Left lobe of liver (tissue), 2 donors: ENCODE measurements at regions not wholly inside any gene's neighbourhood (a gene's known extent, or its start where the extent isn't known, plus 50 kb on each side); places are given as distances from the start of the nearest gene placed in this dataset.
A peak's percentile ranks its signal among the peaks of the same experiment; 100 is the strongest.
"Not testable (repeated sequence)": the region's sequence is repeated elsewhere in the genome, so short reads cannot be mapped to it uniquely, and the experiment has no call there.

Source experiments
- ATAC-seq: fragments of 200-7000 bp; cut with Tn5 transposase; one replicate; pipeline ENCODE4 v1.9.1; 2020; ENCODE audit warnings: mild to moderate bottlenecking, moderate library complexity
- DNase-seq: peaks from one replicate; pipeline ENCODE4 v3.0.0-alpha.2; 2020; ENCODE audit warnings: low spot score
- donor health status: DM: no; HTN: no; CAD: no; lungs with moderate emphysema.
- donor health status: DM: no; HTN: yes; CAD: no.

DNA sequence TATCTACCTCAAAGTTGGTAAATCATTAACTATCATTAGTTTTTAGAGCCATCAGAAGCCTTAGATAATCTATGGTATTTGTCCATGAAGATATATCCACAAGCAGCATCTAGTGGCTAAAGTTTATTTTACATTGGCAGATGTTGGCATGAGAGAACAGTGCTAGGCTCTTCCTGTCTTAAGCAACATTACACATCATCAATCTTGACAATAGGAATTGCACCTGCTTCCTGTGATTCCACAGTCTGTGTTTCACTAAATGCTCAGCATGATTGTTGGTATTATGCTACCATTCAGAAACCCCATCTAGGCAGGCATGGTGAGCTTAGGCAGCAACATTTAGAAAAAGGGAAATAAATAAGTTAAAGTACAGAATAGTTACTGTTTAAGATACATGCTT, 246.6 kb downstream of the SLCO4C1 start:
- DNase-seq (no peak), ATAC-seq (no peak)

DNA sequence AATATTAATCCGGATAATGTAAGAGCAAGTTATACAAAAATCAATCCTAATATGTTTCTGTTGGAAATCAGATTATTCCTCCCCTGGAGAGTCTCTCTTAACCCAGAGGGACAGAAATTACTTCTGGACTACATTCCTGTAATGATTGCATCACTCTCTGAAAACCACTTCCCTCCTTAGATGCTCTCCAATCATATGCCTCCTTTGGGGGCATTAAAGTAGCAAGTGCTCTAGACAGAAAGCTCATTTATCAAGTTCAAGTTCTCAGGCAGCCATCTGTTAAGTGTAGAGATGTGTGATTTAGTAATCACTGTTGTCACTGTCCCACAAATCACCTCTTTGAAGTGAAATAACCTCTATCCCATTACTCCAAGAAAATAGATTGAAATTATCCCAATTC, 247.1 kb downstream of the SLCO4C1 start:
- ATAC-seq (no peak), DNase-seq (no peak)

DNA sequence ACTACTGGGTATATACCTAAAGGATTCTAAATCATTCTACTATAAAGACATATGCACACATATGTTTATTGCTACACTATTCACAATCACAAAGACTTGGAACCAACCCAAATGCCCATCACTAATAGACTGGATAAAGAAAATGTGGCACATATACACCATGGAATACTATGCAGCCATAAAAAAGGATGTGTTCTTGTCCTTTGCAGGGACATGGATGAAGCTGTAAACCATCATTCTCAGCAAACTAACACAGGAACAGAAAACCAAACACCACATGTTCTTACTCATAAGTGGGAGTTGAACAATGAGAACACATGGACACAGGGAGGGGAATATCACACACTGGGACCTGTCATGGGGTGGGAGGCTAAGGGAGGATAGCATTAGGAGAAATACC, 249.0 kb downstream of the SLCO4C1 start:
- ATAC-seq, DNase-seq: not testable (repeated sequence)

DNA sequence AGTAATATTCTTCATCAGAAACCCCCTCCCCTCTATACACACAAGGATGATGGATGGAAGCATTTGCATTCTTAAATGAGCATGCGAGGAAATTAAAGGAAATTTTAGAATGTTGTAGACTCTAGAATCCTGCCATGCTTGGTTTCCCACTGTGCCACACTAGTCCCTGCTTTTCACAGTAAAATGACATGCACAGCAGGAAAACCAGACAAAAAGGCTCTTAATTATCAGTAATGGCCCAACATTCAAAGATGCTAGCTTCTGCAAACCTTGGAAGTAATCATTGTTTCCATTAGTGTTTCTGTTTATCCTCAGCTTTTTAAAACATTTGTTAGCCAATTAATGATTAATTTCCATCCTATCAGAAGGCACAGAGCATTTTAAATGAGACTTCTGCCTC, 255.8 kb downstream of the SLCO4C1 start:
- no peak for DNase-seq
- ATAC-seq = no peak

DNA sequence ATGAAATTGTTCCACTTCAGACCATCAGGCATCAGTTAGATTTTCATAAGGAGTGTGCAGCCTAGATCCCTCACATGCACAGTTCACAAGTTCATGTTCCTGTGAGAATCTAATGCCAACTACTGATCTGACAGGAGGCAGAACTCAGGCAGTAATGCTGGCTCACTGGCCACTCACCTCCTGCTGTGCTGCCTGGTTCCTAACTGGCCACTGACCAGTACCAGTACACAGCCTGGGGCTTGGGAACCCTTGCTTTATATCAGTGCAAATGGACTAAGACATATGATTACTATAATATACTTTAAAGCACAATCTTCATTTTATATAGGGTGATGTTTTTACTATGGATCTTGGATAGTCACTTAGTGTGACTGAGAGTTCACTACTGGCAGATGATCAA, 259.2 kb downstream of the SLCO4C1 start:
- DNase-seq (no peak), ATAC-seq (no peak)

DNA sequence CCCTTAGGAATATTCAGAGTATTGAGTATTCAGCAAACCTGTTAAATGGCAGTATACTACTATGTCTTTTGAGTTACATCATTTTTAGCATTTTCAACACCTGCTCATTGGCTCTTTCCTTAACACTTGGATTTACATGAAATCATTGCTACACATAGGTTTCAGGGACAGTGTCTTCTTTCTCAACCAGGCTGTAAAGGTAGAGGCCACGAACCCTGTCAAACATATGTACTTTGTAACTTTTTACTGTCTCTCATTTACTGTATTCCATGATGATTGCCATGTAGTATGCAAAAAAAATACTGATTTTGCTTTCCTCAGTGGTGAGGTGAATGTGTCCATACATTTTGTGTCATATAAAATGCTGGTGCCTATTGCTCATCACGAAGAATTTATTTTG, 264.4 kb downstream of the SLCO4C1 start:
- ATAC-seq = no peak
- DNase-seq = no peak

DNA sequence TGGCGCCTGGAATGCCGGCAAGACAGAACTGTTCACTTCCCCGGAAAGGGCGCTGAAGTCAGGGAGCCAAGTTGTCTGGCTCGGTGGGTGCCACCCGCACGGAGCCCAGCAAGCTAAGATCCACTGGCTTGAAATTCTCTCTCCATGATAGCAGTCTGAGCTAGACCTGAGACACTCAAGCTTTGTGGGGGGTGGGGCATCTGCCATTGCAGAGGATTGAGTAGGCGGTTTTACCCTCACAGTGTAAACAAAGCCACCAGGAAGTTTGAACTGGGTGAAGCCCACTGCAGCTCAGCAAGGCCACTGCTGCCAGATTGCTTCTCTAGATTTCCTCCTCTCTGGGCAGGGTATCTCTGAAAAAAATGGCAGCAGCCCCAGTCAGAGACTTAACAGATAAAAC, 277.4 kb downstream of the SLCO4C1 start:
- ATAC-seq (no peak), DNase-seq (no peak)

DNA sequence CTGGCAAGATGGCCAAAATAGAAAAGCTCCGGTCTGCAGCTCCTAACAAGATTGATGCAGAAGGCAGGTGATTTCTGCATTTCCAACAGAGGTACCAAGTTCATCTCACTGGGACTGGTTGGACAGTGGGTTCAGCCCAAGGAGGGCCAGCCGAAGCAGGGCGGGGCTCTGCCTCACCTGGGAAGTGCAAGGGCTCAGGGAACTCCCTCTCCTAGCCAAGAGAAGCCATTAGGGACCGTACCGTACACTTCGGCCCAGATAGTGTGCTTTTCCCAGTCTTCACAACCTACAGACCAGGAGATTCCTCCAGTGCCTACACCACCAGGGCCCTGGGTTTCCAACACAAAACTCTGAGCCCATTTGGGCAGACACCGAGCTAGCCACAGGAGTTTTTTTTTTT, 277.8 kb downstream of the SLCO4C1 start:
- DNase-seq (no peak), ATAC-seq (no peak)

DNA sequence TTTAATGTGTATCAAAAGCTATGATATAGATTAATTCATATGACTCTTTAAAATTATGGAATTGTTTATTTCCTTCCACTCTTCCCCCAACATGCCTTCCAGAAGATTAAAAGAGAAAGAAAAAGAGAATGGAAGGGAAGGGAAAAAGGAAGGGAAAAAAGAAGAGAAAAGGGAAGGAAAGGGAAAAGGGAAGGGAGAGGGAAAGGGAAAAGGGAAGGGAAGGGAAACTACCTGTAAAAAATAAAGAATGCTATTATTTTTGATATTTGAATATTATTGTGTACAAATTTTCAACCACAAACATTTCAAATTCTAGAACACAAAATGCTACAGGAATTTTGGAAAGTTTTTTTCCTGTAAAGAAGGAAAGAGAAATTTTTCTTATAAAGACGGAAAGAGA, 281.7 kb downstream of the SLCO4C1 start:
- no peak for DNase-seq
- ATAC-seq = no peak

DNA sequence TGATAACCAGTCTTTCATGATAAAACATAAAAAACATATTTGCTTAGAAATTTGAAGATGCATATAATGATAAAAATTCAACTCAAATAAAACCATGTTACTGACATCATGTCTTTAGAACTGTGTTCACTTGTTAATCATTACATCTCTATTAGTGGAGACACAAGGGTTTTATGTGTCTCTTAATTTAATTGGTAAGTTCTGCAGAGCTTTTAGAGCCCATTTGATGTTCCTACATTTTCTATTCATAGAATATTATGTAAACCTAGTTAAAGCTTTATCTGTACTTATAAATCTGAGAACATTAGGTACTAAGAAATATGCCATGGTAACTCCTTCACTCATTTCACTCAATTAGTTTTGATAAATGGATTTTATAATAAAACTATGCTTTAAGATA, 285.4 kb downstream of the SLCO4C1 start:
- DNase-seq (no peak), ATAC-seq (no peak)

DNA sequence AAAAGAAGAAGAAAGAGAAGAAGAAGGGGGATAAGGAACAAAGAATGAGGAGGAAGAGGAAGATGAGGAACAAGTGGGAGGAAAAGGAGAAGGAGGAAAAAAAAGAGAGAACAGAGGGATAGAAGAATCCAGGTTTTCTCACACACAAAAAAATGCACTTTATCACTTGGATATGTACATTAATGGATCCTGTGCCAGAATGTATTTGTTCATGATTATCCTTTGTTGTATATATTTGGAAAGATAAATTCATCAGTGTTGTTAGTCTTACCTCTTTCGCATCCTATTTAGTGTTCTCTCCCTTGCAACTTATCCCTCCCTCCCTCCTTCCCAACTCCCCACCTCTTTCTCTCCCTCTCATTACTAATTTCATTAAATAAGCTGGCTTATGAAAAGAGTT, 298.8 kb downstream of the SLCO4C1 start:
- ATAC-seq = no peak
- no peak for DNase-seq

DNA sequence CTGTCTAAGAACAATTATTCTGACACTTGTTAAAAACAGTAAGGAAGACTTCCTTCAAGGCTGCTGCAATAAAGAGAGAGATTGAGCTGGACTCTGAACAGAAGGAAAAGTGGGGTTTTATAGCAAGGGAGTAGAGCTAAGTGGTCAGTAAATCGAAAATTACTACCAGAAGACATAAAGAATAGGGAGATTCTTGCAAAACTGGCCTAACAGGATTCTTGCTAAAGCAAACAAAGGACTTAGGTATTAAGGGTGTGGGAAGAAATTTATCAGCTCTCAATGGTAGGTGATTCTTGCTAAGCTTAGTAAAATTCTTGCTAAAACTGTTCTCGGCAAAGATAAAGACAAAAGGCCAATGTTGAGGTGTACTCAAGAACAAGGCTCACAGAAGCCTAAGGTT, 300.5 kb downstream of the SLCO4C1 start:
- DNase-seq (no peak), ATAC-seq (no peak)

DNA sequence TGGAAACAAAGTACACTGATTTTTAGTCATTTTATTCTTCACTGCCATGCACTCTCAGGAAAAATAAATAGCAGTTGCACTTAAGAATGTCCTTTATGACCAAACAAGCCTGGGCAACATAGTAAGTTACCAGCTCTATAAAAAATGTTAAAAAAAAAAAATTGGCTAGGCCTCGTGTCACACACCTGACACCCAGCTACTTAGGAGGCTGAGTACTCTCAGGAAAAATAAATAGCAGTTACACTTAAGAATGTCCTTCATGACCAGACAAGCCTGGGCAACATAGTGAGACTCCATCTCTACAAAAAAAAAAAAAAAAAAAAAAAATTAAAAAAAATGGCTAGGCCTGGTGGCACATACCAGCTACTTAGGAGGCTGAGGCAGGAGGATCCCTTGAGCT, 304.6 kb downstream of the SLCO4C1 start:
- DNase-seq (no peak), ATAC-seq (no peak)

DNA sequence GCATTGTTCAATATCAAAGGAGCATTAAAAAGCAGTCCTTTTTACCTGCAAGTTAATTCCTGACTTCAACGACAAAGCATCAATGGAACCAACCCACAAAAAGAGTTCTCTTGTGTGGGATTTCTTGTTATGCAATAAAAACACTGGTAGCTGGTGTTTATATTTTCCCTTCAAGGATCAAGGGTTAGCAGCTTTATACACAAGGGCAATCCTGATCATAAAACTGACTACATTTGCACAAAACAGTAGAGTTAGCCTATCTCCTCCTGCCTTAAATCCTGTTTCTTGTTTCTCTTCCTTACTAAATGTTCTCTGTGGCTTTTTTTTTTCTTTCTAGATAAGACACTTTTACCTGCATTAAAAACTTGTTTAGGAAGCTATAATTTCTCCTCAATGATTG, 306.4 kb downstream of the SLCO4C1 start:
- ATAC-seq = no peak
- no peak for DNase-seq

DNA sequence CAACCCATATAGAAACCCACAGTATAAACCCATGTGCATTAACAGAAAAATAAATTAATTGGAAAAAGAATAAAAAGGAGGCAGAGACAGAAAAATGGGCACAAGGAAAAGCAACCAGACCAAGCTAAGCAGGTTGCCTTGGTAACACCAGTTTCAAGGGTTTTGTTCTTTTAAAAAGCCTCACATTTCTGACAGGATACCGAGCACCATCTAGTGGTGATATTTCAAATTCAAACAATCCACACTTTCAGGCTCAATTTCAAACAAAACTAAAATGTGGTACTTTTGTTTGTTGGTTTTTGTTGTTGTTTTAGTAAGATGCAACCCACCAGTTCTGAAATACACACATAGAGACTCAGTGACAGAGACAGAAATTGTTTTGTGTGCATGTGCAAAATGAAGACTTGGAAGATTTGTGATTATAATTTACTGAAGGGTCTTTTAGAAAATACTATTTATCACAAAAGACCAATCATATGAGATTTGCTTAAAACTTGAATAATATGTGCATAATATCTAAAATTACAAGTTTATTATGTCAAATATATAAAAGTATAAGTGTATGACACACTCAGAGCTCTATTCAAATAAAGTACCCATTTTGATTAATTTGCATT, 318.2 kb downstream of the SLCO4C1 start:
- no peak for DNase-seq
- ATAC-seq = peak; percentile 84

DNA sequence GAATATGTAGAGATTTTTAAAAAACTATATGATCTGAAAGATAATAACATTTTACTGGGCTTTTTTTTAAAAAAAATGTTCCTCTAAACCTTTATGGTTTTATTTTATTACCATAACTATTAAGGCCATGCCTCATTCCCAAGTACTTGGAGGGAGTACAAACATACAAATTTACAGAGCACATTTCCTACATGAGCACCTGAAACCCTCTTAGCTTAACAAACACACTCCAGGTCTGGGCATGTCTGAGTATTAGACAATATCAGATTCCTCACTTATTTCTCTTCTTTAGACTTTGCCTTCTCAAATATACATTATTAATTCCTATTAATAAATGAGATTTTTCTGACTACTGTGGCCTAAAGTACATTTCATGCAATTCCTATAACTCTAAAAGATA, 319.2 kb downstream of the SLCO4C1 start:
- ATAC-seq = no peak
- no peak for DNase-seq

DNA sequence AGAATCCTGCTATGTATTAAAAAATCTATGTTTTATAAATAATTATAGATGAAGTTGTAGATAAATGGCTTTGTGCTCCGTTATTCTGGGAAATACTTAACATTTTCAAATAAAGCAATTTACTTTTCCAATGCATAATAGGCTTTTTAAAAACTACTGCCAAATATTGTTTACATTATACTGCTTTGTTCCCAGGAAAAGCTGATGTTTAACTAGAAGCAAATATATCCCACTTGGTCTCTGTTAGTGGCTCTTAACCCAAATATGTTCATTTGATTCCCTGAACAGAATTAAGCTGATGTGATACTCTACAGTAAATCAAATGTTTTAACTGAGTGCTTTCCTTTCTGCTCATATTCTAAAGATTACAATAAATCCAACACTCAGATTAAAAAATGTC, 326.3 kb downstream of the SLCO4C1 start:
- ATAC-seq = no peak
- no peak for DNase-seq

DNA sequence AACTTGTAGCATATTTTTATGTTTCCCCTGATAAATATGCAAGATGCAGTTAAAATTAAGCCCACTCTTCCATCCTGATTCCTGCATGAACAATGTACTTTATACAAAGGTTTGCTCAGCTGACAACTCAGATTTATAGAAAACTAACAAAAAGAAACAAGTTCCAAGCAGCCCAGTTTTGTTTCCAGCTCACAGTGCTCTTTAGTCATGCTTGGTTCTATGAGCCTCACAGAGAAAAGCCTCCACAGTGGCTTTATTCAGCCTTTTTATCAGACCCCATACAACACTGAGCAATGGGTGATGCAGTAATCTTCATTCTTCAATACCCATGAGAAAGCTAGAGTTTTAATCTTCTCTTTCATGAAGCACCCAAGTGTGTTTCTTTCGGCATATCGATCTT, 329.6 kb downstream of the SLCO4C1 start:
- DNase-seq (no peak), ATAC-seq (no peak)

DNA sequence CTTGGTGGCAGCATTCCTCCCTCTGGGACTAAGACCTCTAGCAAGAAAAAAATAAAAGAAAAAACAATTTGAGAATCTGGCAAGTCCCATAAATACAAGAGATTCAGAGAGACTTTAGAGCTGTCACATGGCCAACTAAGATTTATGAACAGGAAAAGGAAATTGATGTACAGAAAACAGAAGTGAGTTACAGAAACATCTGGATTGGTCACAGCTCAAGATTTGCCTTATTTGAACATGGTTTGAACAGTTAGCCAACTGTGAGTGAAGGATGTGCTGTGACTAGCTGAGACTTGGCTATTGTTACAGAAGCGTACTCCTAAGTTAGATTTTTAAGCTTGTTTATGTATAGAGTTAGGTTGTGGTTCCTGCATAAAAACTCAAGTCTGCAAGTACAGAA, 340.2 kb downstream of the SLCO4C1 start:
- no peak for ATAC-seq

DNA sequence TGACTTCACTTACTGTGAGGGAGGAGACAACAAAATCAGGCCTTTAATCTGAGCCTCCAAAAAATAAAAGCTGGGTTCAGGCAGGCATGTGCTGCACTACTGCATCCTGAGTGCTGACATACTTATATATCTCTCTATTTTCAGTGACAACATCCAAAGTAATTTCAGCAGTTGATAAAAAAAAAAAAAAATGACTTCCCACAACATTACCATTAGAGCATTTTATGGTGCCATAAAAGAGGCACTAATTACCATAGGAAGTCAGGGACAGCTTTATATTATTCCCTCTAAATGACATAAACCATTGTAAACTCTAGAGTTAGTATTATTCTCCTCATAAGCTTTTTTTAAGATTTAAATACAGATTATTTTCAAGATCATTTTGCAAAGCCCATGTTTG, 346.1 kb downstream of the SLCO4C1 start:
- DNase-seq (no peak), ATAC-seq (no peak)

More for the DNA sequence above, 340.2 kb downstream of the SLCO4C1 start:
- no peak for DNase-seq

DNA sequence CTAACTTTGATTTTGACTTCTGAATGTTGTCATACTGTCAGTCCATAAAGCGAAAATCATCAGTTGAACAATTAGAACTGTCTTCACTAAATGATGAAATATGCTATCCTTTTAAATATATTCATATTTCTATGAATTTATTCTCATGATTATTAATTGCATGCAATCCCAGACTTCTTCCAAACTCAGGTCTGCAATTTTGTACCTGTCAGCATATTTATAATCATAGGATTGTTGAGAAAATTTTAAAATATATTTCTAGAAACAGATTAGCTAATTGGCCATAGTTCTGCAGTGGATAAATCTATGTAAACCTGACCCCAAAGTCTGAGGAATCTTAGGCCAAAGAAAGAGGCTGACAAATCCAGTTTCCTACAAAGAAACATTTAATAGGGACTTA, 347.5 kb downstream of the SLCO4C1 start:
- DNase-seq = no peak
- ATAC-seq = no peak

DNA sequence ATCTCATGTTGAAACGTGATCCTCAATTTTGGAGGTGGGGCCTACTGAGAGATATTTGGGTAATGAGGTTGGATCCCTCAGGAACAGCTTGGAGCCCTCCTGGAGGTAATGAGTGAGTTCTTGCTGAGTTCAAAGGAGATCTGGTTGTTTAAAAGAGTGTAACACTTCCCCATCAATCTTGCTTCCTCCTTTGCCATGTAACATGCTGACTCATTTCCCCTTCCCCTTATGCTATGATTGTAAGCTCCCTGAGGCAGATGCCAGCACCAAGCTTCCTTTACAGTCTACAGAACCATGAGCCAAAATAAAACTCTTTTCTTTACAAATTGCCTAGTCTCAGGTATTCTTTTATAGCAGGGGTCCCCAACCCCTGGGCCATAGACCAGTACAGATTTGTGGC, 352.3 kb downstream of the SLCO4C1 start:
- DNase-seq = no peak
- no peak for ATAC-seq

DNA sequence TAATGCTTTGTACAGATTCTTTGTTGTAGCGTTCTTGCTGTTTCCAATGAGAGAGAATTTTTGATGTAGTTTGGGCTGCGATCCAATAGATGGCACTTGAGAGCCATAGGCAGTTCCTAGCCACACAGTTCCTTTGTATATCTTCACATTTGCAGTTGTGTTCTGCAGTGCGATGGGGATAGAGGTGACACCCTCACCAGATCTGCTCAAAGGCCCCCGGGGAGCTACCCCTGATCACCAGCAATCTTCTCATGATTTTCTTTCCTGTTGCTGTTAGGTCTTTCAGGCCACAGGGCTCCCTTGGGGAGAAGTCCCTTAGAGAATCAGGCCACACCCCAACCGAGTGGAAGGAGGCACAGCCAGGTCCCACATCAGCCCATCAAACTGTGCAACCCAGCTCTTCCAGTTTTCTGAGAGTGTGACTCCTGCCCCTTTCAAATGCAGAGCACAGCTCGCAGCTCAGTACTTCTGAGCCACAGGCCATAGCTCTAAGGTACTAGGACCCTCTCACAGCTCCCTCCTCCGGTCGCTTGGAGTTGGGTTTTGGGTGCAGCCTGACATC, 353.7 kb downstream of the SLCO4C1 start:
- DNase-seq = no peak
- ATAC-seq = peak; percentile 81
